Astrocyte (in vitro differentiated cells and primary cell): ENCODE measurements at regions not wholly inside any gene's neighbourhood (a gene's known extent, or its start where the extent isn't known, plus 50 kb on each side); places are given as distances from the start of the nearest gene placed in this dataset.

Experiments used
- CTCF ChIP-seq: IDR thresholded peaks from 2 replicates; pipeline ENCODE4 v1.5.1; 2011; ENCODE audit warnings: low read depth, mild to moderate bottlenecking, inconsistent platforms, low read length, moderate library complexity; ENCODE audit not compliant: insufficient read depth
- EZH2 ChIP-seq: IDR thresholded peaks from 2 replicates; pipeline ENCODE4 v1.6.1; 2012; ENCODE audit warnings: mild to moderate bottlenecking, low read length, inconsistent platforms; ENCODE audit not compliant: insufficient read depth

GRCh38 chr14:44396226-44396625 is 110.9 kb downstream of the FSCB start:
- TF ChIP-seq CTCF: no peak
- no peak for TF ChIP-seq EZH2
